ENCODE measurements at regions not wholly inside any gene's neighbourhood (a gene's known extent, or its start where the extent isn't known, plus 50 kb on each side); places are given as distances from the start of the nearest gene placed in this dataset.

GRCh38 chr1:106232128-106232527 is 824.3 kb upstream of the PRMT6 start:
- no peak overlapping the region for H3K4me2 ChIP-seq (ENCODE audit: insufficient read depth, insufficient read length, low read length)
- H2AK5ac ChIP-seq (ENCODE audit: insufficient read length, low read length) = no peak overlapping the region
- H2BK120ac ChIP-seq (ENCODE audit: low read depth, low read length, poor library complexity, severe bottlenecking) = no peak overlapping the region
- Mint-ChIP-seq H3K4me3 (no peak overlapping the region), H3K36me3 (ENCODE audit: insufficient read depth in 1 of 3, low read depth in 3 of 3) (no peaks in the 10 kb centered on the region), H3K4me1 (0 out of 4 replicates have a peak, but pooled peaks cover 0 to 3% of the 10 kb centered on the region in 2 experiments), H3K9me3 (no peaks in the 10 kb centered on the region; a peak in 2 of 5 replicates), H3K27me3 (ENCODE audit: low read depth) (no peaks in the 10 kb centered on the region), H3K27ac (no peak overlapping the region)
- no peak for DNase-seq
- no peak overlapping the region for H2BK12ac ChIP-seq (ENCODE audit: insufficient read length, low read depth, low read length)
- TF ChIP-seq CTCF (conservative IDR thresholded peaks at IDR 0.05) = no peak
- H4K91ac ChIP-seq (ENCODE audit: insufficient read length, low read depth, low read length) = no peak overlapping the region
- no peak overlapping the region for H2BK15ac ChIP-seq (ENCODE audit: low read depth, low read length)
- H2BK20ac ChIP-seq (ENCODE audit: low read depth, low read length, poor library complexity, severe bottlenecking) = no peak overlapping the region
- H2AFZ ChIP-seq (ENCODE audit: low read length) = no peak overlapping the region
- no peaks in the 10 kb centered on the region for H3K4me1 ChIP-seq (ENCODE audit: insufficient read depth, low read length)
- no peak overlapping the region for H3K4ac ChIP-seq (ENCODE audit: low read depth, low read length)
- no peaks in the 10 kb centered on the region for H3K23me2 ChIP-seq (ENCODE audit: insufficient read length, low read depth, low read length, poor library complexity, severe bottlenecking)
- H4K5ac ChIP-seq (ENCODE audit: insufficient read length, low read depth, low read length) = no peak overlapping the region
- H3T11ph ChIP-seq (ENCODE audit: low read length) = no peak overlapping the region
- no peak overlapping the region for H3K23ac ChIP-seq (ENCODE audit: insufficient read length, low read depth, low read length)
- no peaks in the 10 kb centered on the region for H4K20me1 ChIP-seq (ENCODE audit: control insufficient read depth, insufficient read depth, insufficient read length)
- no CpG with 5 or more reads among the region's 1 CpG for WGBS (ENCODE audit: extremely low coverage, insufficient read length, low lambda C conversion rate)
- no peak overlapping the region for H3K27ac ChIP-seq (ENCODE audit: insufficient read length, low read depth, low read length)
- no peak overlapping the region for H2BK5ac ChIP-seq (ENCODE audit: insufficient read length, low read length)
- no peak overlapping the region for H3K9ac ChIP-seq (ENCODE audit: extremely low read depth, insufficient read length, low read length)
- no peaks in the 10 kb centered on the region for H3K27me3 ChIP-seq (ENCODE audit: insufficient read depth, low read length)
- H4K8ac ChIP-seq (replicated peaks; ENCODE audit: insufficient read length, low read depth, low read length) = no peak overlapping the region
- no peak overlapping the region for H3K56ac ChIP-seq (ENCODE audit: insufficient read length, low read depth, low read length)
- H3K79me2 ChIP-seq (ENCODE audit: insufficient read depth, low read length) = no peaks in the 10 kb centered on the region
- H3K79me1 ChIP-seq (ENCODE audit: insufficient read depth, low read depth, low read length, poor library complexity, severe bottlenecking) = no peaks in the 10 kb centered on the region
- H3K14ac ChIP-seq (ENCODE audit: insufficient read depth, low read length) = no peak overlapping the region
- no peaks in the 10 kb centered on the region for H3K9me3 ChIP-seq (ENCODE audit: control insufficient read depth, low read depth, low read length)
- no peak overlapping the region for H3K18ac ChIP-seq (ENCODE audit: insufficient read length, low read depth, low read length)

Measured in H9 (cell line).